Ecto neural progenitor cell (in vitro differentiated cells): ENCODE measurements at regions not wholly inside any gene's neighbourhood (a gene's known extent, or its start where the extent isn't known, plus 50 kb on each side); places are given as distances from the start of the nearest gene placed in this dataset.
A peak's percentile ranks its signal among the peaks of the same experiment; 100 is the strongest.

Source experiments
- DNase-seq: peaks from one replicate; pipeline ENCODE4 v3.0.0-alpha.2; 2018; ENCODE audit warnings: low spot score

- no peak for DNase-seq
These were observed 54.0 kb upstream of the PRPS1L1 start for GRCh38 chr7:18081617-18082016.

GRCh38 chr7:18082169-18082568 lies 54.5 kb upstream of the PRPS1L1 start:
- DNase-seq = no peak

GRCh38 chr7:18086165-18087025 lies 58.7 kb upstream of the PRPS1L1 start:
- peak; percentile 70 for DNase-seq

DNA sequence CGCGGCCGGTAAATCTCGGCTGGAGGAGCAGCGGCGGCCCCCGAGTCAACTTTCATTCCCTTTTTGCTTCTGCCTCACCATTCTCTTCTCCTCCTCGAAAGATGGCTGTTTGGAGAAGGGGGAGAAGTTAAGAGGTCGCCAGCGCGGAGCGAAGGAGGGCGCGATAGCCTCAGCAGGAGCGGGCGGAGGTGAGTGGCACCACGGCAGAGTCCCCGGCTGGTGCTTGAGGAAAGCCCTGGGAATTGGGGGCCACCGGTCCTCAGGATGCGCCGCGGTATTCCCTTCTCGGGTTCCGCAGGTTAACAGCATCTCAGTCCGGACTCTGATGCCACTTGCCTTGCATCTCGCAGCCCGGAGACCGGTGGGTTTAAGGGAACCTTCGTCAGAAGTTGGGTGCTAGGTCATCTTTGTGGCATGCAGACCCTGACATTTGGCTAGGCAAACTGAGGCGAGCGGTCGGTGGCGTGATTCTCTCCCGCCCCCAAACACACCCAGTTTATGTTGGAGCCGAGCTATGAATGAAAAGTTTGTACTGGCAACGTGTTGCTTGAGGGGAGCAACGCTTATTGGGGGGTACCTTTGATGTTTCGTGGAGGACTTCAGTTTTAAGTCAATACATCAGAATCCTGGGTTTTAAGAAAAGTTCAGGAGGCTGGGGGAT lies 59.5 kb upstream of the PRPS1L1 start:
- peak; percentile 60 for DNase-seq

- DNase-seq = peak; percentile 56
These were observed 60.0 kb upstream of the PRPS1L1 start for GRCh38 chr7:18087687-18088078.

DNA sequence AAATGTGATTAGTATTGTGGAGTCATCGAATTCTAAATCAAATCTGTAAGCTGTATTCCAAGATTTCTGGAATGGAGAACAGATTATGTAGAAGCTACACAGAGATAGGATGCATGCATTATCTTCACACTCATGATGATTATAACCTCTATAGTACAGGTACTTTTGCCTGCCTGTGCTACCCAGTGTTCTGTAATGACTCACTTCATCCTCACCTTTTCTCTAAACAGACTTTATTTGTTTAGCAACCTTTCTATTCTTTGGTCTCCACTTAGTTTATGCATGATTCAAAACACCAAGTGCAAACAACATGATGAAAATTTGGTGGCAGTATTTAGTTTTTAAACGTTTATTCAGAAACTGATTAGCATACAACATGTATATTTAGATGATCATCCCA lies 68.4 kb upstream of the PRPS1L1 start:
- no peak for DNase-seq

GRCh38 chr7:18102576-18102975 lies 74.9 kb upstream of the PRPS1L1 start:
- DNase-seq = no peak

GRCh38 chr7:18103436-18104218 lies 76.0 kb upstream of the PRPS1L1 start:
- no peak for DNase-seq

- no peak for DNase-seq
These were observed 82.1 kb upstream of the PRPS1L1 start for GRCh38 chr7:18109762-18110161.

DNA sequence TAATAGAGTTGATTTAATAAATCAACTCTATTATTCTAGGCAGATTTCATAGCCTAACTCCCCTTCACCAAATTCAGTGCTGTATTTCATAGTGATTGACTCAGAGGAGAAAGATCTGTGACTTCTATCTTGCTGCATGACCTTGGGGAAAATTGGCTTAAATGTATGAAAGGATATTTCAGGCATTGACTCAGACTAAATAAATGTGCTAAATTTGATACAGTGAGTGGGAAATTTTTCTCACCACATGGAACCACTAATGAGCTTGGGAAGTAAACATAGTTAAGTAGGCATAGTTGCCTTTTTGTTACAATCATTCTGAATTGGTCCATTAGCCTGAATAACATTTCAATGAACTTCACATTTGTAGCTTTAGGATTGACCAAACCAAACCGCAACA lies 89.0 kb upstream of the PRPS1L1 start:
- DNase-seq = no peak

DNA sequence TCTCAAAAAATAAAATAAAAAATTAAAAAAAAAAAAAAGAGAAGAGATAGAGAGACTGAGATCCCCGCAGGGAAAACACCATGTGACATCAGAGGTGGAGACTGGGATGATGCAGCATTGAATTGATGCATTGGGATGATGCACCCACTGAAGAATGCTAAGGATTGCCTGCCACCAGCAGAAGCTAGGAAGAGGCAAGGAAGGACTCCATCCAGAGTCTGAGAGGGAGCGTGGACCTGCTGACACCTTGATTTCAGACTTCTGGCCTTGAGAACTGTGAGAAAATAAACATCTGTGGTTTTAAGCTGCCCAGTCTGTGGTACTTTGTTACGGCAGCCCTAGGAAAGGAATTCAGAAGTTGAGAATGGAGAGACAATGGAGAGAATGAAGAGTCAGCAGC lies 89.8 kb upstream of the PRPS1L1 start:
- no peak for DNase-seq

DNA sequence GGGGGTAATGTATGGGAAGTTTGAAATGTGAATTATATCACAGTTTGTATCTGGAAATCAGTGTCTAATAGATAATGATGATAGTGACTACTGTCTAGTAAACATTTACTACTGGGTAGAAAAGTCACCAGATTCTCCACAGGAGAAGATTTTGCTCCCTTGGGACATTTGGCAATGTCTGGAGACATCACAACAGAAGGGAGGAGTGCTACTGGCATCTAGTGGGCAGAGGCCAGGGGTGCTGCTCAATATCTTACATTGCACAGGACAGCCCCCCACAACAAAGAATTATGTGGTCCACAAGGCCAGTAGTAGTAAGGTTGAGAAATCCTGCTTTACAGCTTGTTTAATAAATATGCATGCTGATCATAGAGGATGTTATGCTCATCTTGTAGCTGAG lies 92.3 kb upstream of the PRPS1L1 start:
- no peak for DNase-seq

DNA sequence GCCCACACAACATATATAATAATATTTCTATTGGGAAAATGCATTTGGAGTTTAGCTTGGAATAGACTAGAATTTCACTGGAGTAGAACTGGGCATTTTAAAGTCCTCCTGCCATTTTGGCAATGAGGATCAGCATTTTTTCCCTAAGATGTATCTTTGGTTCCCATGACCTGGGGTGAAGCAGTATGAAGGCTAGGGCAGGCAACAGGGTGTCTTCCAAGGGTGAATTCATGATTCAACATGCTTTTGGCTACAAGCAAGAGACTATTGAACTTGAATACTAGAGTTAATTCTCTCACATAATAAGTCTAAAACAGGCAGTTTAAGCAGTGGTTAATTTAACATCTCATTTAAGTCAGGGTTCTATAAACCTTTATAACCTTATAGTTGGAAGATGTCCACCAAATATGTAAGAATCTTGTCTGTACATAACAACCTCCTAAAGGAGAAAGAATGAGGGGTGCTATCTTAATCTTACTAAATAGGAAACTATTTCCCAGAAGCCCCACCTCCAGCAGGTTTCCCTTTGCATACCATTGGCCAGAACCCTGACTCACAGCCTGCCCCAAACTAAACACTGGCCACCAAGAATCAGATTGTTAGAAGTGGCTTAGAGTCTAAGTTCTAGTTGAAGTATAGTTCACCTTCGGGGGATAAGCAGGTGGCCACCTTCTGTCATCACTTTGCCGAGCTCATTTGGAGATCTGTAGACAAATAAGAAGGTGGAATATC lies 96.0 kb upstream of the PRPS1L1 start:
- DNase-seq = no peak

- no peak for DNase-seq
These were observed 97.8 kb upstream of the PRPS1L1 start for GRCh38 chr7:18125476-18125875.

DNA sequence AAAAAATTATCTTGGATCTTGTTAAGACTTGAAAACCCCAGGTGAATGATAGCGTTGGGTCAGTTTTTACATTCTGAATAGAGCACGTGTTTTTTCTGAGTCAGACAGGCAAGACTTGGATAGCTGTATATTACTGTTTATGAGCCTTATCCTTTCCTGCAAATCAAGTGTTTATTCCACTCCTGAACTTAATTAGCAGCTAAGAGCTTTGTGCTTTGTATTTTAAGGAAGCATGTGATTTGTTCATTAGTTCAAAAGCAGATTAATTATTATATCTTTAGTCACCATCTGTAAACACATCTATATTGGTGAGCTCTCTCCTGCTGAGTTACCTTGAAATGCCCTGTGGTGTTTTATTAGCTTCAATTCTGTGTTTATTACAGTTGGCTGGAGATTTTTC lies 98.6 kb upstream of the PRPS1L1 start:
- no peak for DNase-seq

DNA sequence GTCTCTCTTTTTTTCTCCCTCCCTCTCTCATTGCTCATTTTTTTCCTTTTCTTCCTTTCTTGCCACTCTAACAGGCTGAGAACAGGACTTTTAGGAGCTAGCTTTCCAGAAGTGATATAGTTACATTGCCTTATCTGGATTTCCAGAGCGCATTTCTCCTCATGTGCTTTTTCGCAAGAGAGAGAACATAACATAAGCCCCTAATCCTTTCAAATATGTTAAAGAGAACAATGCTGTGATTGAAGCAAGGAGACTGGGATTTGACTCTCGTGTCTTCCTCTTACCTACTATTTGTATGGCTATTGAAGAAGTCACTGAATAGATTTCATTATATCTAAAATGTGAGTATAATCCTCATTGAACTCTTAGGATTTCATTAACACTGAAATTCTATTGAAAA lies 101.2 kb upstream of the PRPS1L1 start:
- no peak for DNase-seq

DNA sequence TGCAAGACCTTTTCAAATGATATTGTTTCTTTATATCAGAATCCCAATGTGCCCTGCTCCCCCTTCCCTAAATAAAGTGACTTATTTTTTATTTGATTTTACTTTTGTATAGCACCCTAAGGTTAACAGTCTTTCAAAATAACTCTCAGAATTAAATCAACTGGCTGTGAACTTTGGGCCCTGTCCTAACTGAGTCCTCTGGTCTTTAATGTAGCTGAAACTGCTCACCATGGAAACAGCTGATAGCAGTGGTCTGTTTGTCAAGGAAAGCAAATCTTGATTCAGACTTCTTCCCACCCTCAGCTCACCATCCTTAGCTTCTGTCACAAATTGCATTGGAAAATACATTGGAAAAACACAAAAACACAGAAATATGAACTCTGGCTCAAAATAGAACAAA lies 105.2 kb upstream of the PRPS1L1 start:
- DNase-seq = no peak

GRCh38 chr7:18133921-18134320 lies 106.3 kb upstream of the PRPS1L1 start:
- no peak for DNase-seq

GRCh38 chr7:18140943-18141342 lies 113.3 kb upstream of the PRPS1L1 start:
- no peak for DNase-seq

DNA sequence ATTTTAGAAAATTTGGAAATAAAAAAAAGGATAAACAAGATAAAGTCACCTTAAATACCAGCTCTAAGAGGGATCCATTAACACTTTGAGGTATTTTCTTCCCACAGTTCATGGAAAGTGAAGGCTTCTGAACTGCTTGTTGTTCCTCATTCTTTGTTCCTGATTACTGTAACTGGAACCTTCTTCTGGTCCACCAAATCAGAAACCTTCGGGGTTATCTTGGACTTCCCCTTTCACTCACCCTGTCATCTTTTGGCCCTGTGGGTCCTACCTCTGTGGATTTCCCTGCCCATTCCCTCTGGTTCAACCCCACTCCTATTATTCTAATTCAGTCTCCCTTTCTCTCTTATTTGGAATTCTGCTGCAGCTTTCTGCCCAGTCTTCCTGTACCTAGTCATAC lies 116.5 kb upstream of the PRPS1L1 start:
- DNase-seq = no peak

GRCh38 chr7:18145160-18145559 lies 117.5 kb upstream of the PRPS1L1 start:
- DNase-seq = no peak

DNA sequence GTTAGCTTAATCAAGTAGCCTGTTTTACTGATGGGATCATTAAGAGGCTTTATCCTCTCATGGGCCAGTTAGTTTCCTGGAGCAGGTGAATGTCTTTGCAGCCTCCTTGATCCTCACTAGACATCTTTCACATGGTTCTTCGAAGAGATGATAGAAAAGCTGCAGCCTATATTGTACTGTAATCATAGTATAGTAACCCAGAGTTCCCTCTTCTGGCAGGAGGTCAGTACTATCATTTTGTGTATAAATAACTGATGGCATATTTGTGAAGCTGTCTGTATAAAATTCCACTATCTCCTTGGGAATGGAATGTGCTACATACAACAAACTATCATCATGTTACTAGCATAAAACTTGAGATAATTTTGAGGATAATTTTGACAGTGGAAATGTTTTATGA lies 123.8 kb upstream of the PRPS1L1 start:
- DNase-seq = no peak
